HEK293 (cell line): ENCODE measurements at regions not wholly inside any gene's neighbourhood (a gene's known extent, or its start where the extent isn't known, plus 50 kb on each side); places are given as distances from the start of the nearest gene placed in this dataset.

Experiments used
- PBX3 ChIP-seq: sonication (generic); formaldehyde crosslinking; IDR thresholded peaks from 2 replicates; pipeline ENCODE4 v1.8.1; 2022; ENCODE audit warnings: mild to moderate bottlenecking, moderate library complexity, missing genetic modification reagents
- REST ChIP-seq: fragments of 450-650 bp; formaldehyde crosslinking; IDR thresholded peaks from 2 replicates; pipeline ENCODE4 v1.5.1; 2016; ENCODE audit warnings: missing biosample characterization, missing genetic modification characterization
- ZBTB10 ChIP-seq: fragments of 450-650 bp; formaldehyde crosslinking; IDR thresholded peaks from 2 replicates; pipeline ENCODE4 v1.5.1; 2016; ENCODE audit warnings: missing biosample characterization, missing genetic modification characterization
- ZBTB17 ChIP-seq: fragments of 450-650 bp; formaldehyde crosslinking; IDR thresholded peaks from 2 replicates; pipeline ENCODE4 v1.5.1; 2016; ENCODE audit warnings: missing biosample characterization, missing genetic modification characterization
- ZNF184 ChIP-seq: fragments of 450-650 bp; IDR thresholded peaks from 2 replicates; pipeline ENCODE4 v1.5.1; 2018; ENCODE audit warnings: missing biosample characterization, mild to moderate bottlenecking, missing genetic modification characterization
- ZNF274 ChIP-seq, 2 experiments: fragments of 200-500 bp in 1 of 2; fragments of 450-650 bp in 1 of 2; sonication (Bioruptor generic) in 1 of 2; formaldehyde crosslinking in 1 of 2; IDR thresholded peaks; 2 replicates each; pipeline versions ENCODE4 v1.5.1 to v1.6.1; 2014 to 2016; ENCODE audit warnings: borderline replicate concordance in 1 of 2, inconsistent platforms in 1 of 2, low read length in 1 of 2, missing biosample characterization in 1 of 2, missing genetic modification characterization in 1 of 2
- ZNF302 ChIP-seq: fragments of 450-650 bp; formaldehyde crosslinking; IDR thresholded peaks from 2 replicates; pipeline ENCODE4 v1.5.1; 2016; ENCODE audit warnings: missing biosample characterization, missing genetic modification characterization, low read depth
- ZNF341 ChIP-seq: fragments of 450-650 bp; formaldehyde crosslinking; IDR thresholded peaks from 2 replicates; pipeline ENCODE4; 2016; ENCODE audit warnings: low read depth, missing biosample characterization, missing genetic modification characterization
- ZNF354C ChIP-seq: fragments of 450-650 bp; formaldehyde crosslinking; IDR thresholded peaks from 2 replicates; pipeline ENCODE4 v1.5.1; 2016; ENCODE audit warnings: missing biosample characterization, missing genetic modification characterization, low read depth, borderline replicate concordance
- ZNF366 ChIP-seq: fragments of 450-650 bp; formaldehyde crosslinking; conservative IDR thresholded peaks from 2 replicates; pipeline ENCODE4 v1.5.1; 2016; ENCODE audit warnings: missing biosample characterization, missing genetic modification characterization
- ZNF510 ChIP-seq: fragments of 450-650 bp; formaldehyde crosslinking; IDR thresholded peaks from 2 replicates; pipeline ENCODE4 v1.5.1; 2018; ENCODE audit warnings: mild to moderate bottlenecking, missing genetic modification characterization, missing biosample characterization; ENCODE audit not compliant: insufficient replicate concordance
- ZNF629 ChIP-seq: fragments of 450-650 bp; formaldehyde crosslinking; IDR thresholded peaks from 2 replicates; pipeline ENCODE4 v1.5.1; 2017; ENCODE audit warnings: missing biosample characterization, missing genetic modification characterization
- ZNF707 ChIP-seq: fragments of 450-650 bp; formaldehyde crosslinking; IDR thresholded peaks from 2 replicates; pipeline ENCODE4 v1.5.1; 2016; ENCODE audit warnings: missing biosample characterization, missing genetic modification characterization
- TF ChIP-seq, protein P1 (sequence below): fragments of 450-650 bp; formaldehyde crosslinking; IDR thresholded peaks from 2 replicates; pipeline ENCODE4 v1.5.1; 2016; ENCODE audit warnings: missing biosample characterization, missing genetic modification characterization

- TF ChIP-seq, protein P1, sequence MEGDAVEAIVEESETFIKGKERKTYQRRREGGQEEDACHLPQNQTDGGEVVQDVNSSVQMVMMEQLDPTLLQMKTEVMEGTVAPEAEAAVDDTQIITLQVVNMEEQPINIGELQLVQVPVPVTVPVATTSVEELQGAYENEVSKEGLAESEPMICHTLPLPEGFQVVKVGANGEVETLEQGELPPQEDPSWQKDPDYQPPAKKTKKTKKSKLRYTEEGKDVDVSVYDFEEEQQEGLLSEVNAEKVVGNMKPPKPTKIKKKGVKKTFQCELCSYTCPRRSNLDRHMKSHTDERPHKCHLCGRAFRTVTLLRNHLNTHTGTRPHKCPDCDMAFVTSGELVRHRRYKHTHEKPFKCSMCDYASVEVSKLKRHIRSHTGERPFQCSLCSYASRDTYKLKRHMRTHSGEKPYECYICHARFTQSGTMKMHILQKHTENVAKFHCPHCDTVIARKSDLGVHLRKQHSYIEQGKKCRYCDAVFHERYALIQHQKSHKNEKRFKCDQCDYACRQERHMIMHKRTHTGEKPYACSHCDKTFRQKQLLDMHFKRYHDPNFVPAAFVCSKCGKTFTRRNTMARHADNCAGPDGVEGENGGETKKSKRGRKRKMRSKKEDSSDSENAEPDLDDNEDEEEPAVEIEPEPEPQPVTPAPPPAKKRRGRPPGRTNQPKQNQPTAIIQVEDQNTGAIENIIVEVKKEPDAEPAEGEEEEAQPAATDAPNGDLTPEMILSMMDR: no peak
- no peak for TF ChIP-seq PBX3
- no peak for TF ChIP-seq ZNF274 (IDR thresholded peaks at IDR 0.05; ENCODE audit: low read length)
- no peak for TF ChIP-seq ZNF274 (tag by site-specific recombination; IDR thresholded peaks at IDR 0.05; ENCODE audit: borderline replicate concordance)
- no peak for TF ChIP-seq ZBTB17 (tag by site-specific recombination)
- TF ChIP-seq ZNF629 (tag by site-specific recombination): no peak
- TF ChIP-seq ZBTB10 (tag by site-specific recombination): no peak
- no peak for TF ChIP-seq ZNF366 (tag by site-specific recombination)
- no peak for TF ChIP-seq ZNF341 (tag by site-specific recombination)
- TF ChIP-seq ZNF510 (tag by site-specific recombination): no peak
- no peak for TF ChIP-seq REST (tag by site-specific recombination)
- no peak for TF ChIP-seq ZNF354C (tag by site-specific recombination)
- TF ChIP-seq ZNF707 (tag by site-specific recombination): no peak
- no peak for TF ChIP-seq ZNF184 (tag by site-specific recombination)
- no peak for TF ChIP-seq ZNF302 (tag by site-specific recombination)
Measured at GRCh38 chr21:30964283-30964682, 74.0 kb downstream of the KRTAP19-8 start.
